GM19035 (cell line): ENCODE measurements at regions not wholly inside any gene's neighbourhood (a gene's known extent, or its start where the extent isn't known, plus 50 kb on each side); places are given as distances from the start of the nearest gene placed in this dataset.

ENCODE experiments used
- ATAC-seq: cut with Tn5 transposase; IDR thresholded peaks from one replicate; pipeline ENCODE4 v1.9.1; 2021; ENCODE audit not compliant: unreplicated experiment

DNA sequence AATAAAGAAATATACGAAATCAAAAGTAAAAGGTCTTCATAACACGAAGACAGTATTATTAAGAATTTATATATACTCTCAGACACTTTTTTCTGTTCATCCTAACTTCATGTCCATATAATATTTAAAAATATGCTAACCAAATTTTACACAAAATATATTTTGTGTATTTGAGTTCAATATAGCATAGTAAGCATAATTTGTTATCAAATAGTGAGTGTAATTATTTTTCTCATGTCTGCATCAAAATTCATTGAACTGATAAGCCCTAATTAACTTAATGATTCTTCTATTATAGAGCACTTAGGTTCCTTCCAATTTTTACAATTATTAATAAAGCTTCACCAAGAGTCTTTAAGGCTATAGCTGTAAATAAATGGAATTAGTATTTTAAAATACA, 99.7 kb upstream of the SYT1 start:
- ATAC-seq: no peak

DNA sequence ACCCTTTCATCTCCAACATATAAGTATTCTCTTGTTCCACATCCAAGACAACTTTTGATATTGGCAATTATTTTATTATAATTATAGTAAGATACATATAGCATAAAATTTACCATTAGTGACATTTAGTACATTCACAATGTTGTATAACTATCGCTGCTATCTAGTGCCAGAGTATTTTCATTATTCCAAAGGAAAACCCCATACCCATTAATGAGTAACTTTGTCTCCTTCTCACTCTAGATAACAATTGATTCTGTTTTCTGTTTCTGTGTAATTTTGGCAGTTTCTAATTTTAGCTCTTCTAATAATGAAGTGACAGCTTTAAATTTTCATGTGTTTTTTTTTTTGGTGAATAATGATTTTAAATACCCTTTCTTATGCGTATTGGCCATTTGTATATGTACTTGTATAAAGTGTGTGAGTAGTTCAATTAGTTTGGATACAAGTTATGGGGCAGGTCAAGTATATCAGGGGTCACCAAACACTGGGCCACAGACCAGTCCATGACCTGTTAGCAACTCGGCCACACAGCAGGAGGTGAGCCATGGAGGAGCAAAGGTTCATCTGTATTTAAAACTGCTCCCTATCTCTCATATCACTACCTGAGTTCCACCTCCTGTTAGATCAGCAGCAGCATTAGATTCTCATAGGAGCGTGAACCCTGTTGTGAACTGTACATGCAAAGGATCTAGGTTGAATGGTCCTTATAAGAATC, 97.2 kb upstream of the SYT1 start:
- ATAC-seq: no peak

GRCh38 chr12:78778339-78778738, 86.2 kb upstream of the SYT1 start:
- ATAC-seq: no peak

- ATAC-seq: no peak
These were observed 77.0 kb upstream of the SYT1 start for GRCh38 chr12:78787576-78787975.

DNA sequence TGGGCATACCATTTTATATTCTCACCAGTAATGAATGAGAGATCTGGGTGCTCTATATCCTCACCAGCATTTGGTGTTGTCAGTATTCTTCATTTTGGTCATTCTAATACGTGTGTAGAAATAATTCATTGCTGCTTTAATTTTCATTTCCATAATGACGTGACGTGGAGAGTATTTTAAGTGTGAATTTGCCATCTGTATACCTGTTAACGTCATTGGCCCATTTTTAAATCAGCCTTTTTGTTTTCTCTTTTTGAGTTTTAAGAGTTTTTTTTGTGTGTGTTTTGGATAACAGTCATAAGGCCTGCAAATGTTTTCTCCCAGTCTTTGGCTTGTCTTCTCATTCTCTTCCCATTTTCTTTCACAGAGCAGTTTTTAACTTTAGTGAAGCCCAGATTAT, 74.4 kb upstream of the SYT1 start:
- no peak for ATAC-seq

DNA sequence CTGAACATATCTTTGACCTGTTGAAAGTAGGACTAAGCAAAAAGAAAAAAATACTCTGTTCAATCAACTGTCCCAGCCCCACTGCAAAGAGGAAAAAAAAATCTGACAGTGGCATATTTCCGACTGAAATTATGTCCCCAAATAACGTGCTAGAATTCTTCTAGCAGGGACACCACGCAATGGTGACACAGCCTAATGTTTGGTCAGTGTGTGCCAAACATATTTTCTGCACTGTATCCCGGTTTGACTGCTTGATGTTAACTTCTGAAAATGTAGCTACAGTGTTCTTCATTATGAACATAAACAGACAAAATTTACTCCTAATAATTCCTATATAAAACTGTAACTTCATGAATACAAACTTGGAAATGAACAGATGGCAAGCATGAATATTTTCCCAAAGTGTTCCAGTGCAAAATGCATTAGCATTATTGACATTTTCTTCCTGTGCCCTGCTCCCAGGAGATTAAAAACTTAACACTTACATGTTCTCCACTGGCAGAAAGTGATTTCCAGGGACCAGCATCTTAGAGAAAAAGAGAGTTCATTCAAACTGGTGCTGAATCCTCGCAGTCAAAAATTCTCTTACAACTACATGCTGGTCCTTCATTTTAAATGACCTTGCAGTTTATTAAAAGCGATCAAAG, 72.4 kb upstream of the SYT1 start:
- ATAC-seq: no peak

DNA sequence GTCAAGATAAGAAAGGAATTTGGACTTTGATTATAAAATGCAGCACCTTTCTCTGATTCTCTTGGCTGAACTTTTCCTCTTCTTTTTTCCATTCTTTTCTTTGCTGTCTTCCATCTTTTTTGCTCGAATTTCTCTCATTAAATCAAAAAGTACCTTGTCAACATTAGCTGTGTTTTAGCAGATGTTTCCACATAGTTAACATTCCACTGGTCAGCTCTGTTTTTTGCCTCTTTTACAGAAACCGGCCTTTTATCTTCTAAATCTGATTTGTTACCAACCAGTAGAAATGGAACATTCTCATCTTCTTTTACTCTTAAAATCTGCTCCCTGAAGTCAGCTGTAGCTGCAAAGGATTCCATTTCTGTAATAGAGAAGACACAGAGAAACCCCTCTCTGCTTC, 71.1 kb upstream of the SYT1 start:
- ATAC-seq: no peak

GRCh38 chr12:78793982-78794381, 70.6 kb upstream of the SYT1 start:
- ATAC-seq: no peak

DNA sequence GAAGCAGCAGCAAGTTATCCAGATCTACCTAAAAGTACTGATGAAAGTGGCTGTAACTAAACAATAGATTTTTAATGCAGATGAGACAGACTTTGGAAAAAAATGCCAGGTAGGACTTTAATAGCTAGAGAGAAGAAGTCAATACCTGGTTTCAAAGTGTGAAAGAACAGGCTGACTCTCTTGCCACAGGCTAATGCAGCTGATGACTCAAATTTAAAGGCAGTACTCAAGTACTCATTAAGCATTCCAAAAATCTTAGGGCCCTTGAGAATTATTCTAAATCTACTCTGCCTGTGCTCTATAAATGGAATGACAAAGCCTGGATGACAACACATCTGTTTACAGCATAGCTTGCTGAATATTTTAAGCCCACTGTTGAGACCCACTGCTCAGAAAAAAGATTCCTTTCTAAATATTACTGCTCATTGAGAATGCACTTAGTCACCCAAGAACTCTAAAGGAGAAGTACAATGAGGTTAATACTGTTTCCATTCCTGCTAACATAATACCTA, 68.6 kb upstream of the SYT1 start:
- no peak for ATAC-seq

GRCh38 chr12:78797196-78797931, 67.2 kb upstream of the SYT1 start:
- ATAC-seq: no peak

- ATAC-seq: no peak
These were observed 64.9 kb upstream of the SYT1 start for GRCh38 chr12:78799649-78800048.

DNA sequence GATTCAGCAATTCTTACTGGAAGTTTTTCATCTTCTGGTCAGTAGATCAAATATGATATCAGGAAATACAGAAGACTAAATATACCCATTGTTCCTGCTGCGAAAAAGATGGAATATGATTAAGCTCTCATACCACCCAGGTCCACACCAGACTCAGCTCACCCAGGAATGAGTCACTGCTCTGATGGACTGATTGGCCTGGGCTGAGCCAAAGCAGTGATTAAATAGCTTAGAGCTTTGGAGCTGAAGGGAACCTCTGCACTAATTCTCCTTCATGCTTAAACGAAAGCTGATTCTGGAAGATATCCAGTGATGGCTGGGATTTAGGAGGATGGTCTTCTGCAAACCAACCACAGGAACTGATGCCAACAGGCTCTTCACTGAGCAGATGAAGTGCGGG, 62.0 kb upstream of the SYT1 start:
- no peak for ATAC-seq

GRCh38 chr12:78804262-78804661, 60.3 kb upstream of the SYT1 start:
- ATAC-seq: no peak
